ENCODE measurements at regions not wholly inside any gene's neighbourhood (a gene's known extent, or its start where the extent isn't known, plus 50 kb on each side); places are given as distances from the start of the nearest gene placed in this dataset.

DNA sequence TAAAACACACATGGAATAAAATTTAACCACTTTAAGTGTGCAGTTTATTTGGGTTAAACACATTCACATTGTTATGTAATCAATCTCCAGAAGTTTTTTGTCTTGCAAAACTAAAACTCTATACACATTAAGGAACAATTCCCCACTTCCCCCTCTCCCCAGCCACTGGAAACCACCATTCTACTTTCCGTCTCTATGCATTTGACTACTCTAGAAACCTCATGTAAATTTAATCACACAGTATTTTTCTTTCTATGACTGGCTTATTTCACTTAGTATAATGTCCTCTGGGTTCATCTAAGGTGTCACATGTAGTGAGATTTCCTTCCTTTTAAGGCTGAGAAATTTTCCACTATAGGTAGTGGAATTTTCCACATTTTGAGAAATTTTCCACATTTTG is 568.7 kb upstream of the UBE2E2 start (continued):
- TF ChIP-seq TEAD1 (CRISPR knock-in tag; IDR thresholded peaks at IDR 0.05) (no peak), ZNF219 (CRISPR knock-in tag; IDR thresholded peaks at IDR 0.05; ENCODE audit: borderline replicate concordance) (no peak), RORB (CRISPR knock-in tag; IDR thresholded peaks at IDR 0.05) (no peak), GRHL2 (CRISPR knock-in tag; IDR thresholded peaks at IDR 0.05; ENCODE audit: insufficient replicate concordance, severe bottlenecking) (no peak)
- TF ChIP-seq, protein P1, sequence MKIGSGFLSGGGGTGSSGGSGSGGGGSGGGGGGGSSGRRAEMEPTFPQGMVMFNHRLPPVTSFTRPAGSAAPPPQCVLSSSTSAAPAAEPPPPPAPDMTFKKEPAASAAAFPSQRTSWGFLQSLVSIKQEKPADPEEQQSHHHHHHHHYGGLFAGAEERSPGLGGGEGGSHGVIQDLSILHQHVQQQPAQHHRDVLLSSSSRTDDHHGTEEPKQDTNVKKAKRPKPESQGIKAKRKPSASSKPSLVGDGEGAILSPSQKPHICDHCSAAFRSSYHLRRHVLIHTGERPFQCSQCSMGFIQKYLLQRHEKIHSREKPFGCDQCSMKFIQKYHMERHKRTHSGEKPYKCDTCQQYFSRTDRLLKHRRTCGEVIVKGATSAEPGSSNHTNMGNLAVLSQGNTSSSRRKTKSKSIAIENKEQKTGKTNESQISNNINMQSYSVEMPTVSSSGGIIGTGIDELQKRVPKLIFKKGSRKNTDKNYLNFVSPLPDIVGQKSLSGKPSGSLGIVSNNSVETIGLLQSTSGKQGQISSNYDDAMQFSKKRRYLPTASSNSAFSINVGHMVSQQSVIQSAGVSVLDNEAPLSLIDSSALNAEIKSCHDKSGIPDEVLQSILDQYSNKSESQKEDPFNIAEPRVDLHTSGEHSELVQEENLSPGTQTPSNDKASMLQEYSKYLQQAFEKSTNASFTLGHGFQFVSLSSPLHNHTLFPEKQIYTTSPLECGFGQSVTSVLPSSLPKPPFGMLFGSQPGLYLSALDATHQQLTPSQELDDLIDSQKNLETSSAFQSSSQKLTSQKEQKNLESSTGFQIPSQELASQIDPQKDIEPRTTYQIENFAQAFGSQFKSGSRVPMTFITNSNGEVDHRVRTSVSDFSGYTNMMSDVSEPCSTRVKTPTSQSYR (CRISPR knock-in tag; IDR thresholded peaks at IDR 0.05): no peak
- TF ChIP-seq, protein P2, sequence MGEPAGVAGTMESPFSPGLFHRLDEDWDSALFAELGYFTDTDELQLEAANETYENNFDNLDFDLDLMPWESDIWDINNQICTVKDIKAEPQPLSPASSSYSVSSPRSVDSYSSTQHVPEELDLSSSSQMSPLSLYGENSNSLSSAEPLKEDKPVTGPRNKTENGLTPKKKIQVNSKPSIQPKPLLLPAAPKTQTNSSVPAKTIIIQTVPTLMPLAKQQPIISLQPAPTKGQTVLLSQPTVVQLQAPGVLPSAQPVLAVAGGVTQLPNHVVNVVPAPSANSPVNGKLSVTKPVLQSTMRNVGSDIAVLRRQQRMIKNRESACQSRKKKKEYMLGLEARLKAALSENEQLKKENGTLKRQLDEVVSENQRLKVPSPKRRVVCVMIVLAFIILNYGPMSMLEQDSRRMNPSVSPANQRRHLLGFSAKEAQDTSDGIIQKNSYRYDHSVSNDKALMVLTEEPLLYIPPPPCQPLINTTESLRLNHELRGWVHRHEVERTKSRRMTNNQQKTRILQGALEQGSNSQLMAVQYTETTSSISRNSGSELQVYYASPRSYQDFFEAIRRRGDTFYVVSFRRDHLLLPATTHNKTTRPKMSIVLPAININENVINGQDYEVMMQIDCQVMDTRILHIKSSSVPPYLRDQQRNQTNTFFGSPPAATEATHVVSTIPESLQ (CRISPR knock-in tag; IDR thresholded peaks at IDR 0.05): no peak
- TF ChIP-seq, protein P3, sequence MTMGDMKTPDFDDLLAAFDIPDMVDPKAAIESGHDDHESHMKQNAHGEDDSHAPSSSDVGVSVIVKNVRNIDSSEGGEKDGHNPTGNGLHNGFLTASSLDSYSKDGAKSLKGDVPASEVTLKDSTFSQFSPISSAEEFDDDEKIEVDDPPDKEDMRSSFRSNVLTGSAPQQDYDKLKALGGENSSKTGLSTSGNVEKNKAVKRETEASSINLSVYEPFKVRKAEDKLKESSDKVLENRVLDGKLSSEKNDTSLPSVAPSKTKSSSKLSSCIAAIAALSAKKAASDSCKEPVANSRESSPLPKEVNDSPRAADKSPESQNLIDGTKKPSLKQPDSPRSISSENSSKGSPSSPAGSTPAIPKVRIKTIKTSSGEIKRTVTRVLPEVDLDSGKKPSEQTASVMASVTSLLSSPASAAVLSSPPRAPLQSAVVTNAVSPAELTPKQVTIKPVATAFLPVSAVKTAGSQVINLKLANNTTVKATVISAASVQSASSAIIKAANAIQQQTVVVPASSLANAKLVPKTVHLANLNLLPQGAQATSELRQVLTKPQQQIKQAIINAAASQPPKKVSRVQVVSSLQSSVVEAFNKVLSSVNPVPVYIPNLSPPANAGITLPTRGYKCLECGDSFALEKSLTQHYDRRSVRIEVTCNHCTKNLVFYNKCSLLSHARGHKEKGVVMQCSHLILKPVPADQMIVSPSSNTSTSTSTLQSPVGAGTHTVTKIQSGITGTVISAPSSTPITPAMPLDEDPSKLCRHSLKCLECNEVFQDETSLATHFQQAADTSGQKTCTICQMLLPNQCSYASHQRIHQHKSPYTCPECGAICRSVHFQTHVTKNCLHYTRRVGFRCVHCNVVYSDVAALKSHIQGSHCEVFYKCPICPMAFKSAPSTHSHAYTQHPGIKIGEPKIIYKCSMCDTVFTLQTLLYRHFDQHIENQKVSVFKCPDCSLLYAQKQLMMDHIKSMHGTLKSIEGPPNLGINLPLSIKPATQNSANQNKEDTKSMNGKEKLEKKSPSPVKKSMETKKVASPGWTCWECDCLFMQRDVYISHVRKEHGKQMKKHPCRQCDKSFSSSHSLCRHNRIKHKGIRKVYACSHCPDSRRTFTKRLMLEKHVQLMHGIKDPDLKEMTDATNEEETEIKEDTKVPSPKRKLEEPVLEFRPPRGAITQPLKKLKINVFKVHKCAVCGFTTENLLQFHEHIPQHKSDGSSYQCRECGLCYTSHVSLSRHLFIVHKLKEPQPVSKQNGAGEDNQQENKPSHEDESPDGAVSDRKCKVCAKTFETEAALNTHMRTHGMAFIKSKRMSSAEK (CRISPR knock-in tag; IDR thresholded peaks at IDR 0.05; ENCODE audit: borderline replicate concordance): no peak

DNA sequence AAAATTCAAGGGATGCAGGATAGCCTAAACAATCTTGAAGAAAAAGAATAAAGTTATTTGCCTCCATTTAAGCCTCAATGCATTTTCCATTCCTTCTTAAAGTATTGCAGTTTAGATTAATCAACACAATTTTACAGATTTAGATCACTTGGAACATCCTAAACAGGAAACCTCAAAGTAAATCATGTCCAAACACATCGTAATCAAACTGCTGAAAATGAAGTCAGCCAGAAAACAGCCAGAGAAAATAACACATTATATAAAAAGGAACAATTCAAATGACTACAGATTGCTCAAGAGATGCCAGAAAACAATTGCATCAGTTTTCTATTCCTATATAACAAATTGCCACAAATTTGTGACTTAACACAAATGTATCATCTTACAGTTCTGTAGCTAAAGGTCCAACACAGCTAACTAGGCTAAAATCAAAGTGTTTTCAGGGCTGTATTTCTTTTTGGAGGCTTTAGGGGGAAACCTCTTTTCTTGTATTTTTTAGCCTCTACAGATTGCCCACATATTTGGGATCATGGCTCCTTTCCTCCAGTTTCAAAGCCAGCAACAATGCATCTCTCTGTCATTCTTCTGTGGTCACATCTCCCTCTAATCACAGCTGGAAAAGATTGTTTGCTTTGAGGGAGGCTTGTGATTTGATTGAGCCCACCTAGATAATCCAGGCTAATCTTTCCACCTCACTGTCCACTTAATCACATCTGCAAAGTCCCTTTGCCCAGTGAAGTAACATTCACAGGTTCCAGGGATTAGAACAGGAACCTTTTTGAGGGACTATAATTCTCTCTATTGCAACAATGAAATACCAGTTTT is 543.3 kb upstream of the UBE2E2 start:
- no peak for TF ChIP-seq PRRX2 (CRISPR knock-in tag; IDR thresholded peaks at IDR 0.05)
- TF ChIP-seq NFYB (CRISPR knock-in tag; conservative IDR thresholded peaks at IDR 0.05; ENCODE audit: low read depth): no peak
- no peak for TF ChIP-seq CREM (CRISPR knock-in tag; IDR thresholded peaks at IDR 0.05)
- no peak for TF ChIP-seq ATF1 (CRISPR knock-in tag; IDR thresholded peaks at IDR 0.05)
- TF ChIP-seq MXD4 (CRISPR knock-in tag; IDR thresholded peaks at IDR 0.05; ENCODE audit: borderline replicate concordance): no peak
- TF ChIP-seq TP53 (CRISPR knock-in tag; IDR thresholded peaks at IDR 0.05): no peak
- TF ChIP-seq, protein P4, sequence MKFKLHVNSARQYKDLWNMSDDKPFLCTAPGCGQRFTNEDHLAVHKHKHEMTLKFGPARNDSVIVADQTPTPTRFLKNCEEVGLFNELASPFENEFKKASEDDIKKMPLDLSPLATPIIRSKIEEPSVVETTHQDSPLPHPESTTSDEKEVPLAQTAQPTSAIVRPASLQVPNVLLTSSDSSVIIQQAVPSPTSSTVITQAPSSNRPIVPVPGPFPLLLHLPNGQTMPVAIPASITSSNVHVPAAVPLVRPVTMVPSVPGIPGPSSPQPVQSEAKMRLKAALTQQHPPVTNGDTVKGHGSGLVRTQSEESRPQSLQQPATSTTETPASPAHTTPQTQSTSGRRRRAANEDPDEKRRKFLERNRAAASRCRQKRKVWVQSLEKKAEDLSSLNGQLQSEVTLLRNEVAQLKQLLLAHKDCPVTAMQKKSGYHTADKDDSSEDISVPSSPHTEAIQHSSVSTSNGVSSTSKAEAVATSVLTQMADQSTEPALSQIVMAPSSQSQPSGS (CRISPR knock-in tag; IDR thresholded peaks at IDR 0.05; ENCODE audit: borderline replicate concordance, low read depth): no peak
- TF ChIP-seq ZNF317 (CRISPR knock-in tag; IDR thresholded peaks at IDR 0.05; ENCODE audit: borderline replicate concordance, low read depth): no peak
- ATAC-seq (no peak), DNase-seq (ENCODE audit: low spot score) (no peak)
- Mint-ChIP-seq H3K36me3 (no peaks in the 10 kb centered on the region), H3K27me3 (ENCODE audit: low read depth) (no peaks in the 10 kb centered on the region; the same call in 1 of the 2 replicates), H3K4me3 (no peak overlapping the region), H3K4me1 (no peaks in the 10 kb centered on the region), H3K27ac (no peak overlapping the region), H3K9me3 (no peaks in the 10 kb centered on the region)
- ChIA-PET CTCF (no interaction called here), POLR2A (no interaction called here)

Data from WTC11 (cell line).